ENCODE measurements at regions not wholly inside any gene's neighbourhood (a gene's known extent, or its start where the extent isn't known, plus 50 kb on each side); places are given as distances from the start of the nearest gene placed in this dataset.
"Not testable (repeated sequence)": the region's sequence is repeated elsewhere in the genome, so short reads cannot be mapped to it uniquely, and the experiment has no call there.

- no peak for TF ChIP-seq CTCF (IDR thresholded peaks at IDR 0.05; ENCODE audit: low read depth, low read length)
- H3K4me3 ChIP-seq (ENCODE audit: low read depth, low read length), result no peak overlapping the region
Observed at GRCh38 chr5:68845131-68845530, 248.7 kb upstream of the SLC30A5 start.

- no peak for TF ChIP-seq CTCF (IDR thresholded peaks at IDR 0.05; ENCODE audit: low read depth, low read length)
- no peak overlapping the region for H3K4me3 ChIP-seq (ENCODE audit: low read depth, low read length)
Observed at GRCh38 chr5:68846828-68847227, 247.0 kb upstream of the SLC30A5 start.

- TF ChIP-seq CTCF (IDR thresholded peaks at IDR 0.05; ENCODE audit: low read depth, low read length), result no peak
- H3K4me3 ChIP-seq (ENCODE audit: low read depth, low read length), result no peak overlapping the region
Observed at GRCh38 chr5:68848091-68848490, 245.7 kb upstream of the SLC30A5 start.

GRCh38 chr5:68849103-68849502 is 244.7 kb upstream of the SLC30A5 start:
- TF ChIP-seq CTCF (IDR thresholded peaks at IDR 0.05; ENCODE audit: low read depth, low read length), result no peak
- no peak overlapping the region for H3K4me3 ChIP-seq (ENCODE audit: low read depth, low read length)

- no peak for TF ChIP-seq CTCF (IDR thresholded peaks at IDR 0.05; ENCODE audit: low read depth, low read length)
- H3K4me3 ChIP-seq (ENCODE audit: low read depth, low read length), result no peak overlapping the region
Observed at GRCh38 chr5:68849906-68850305, 243.9 kb upstream of the SLC30A5 start.

GRCh38 chr5:68861099-68861498 is 232.7 kb upstream of the SLC30A5 start:
- H3K4me3 ChIP-seq (ENCODE audit: low read depth, low read length), result no peak overlapping the region
- TF ChIP-seq CTCF (IDR thresholded peaks at IDR 0.05; ENCODE audit: low read depth, low read length), result no peak

GRCh38 chr5:68862560-68862959 is 231.3 kb upstream of the SLC30A5 start:
- TF ChIP-seq CTCF (IDR thresholded peaks at IDR 0.05; ENCODE audit: low read depth, low read length), result no peak
- H3K4me3 ChIP-seq (ENCODE audit: low read depth, low read length), result no peak overlapping the region

GRCh38 chr5:68865192-68865591 is 228.6 kb upstream of the SLC30A5 start:
- H3K4me3 ChIP-seq (ENCODE audit: low read depth, low read length), result not testable (repeated sequence)
